H7 (cell line): ENCODE measurements at regions not wholly inside any gene's neighbourhood (a gene's known extent, or its start where the extent isn't known, plus 50 kb on each side); places are given as distances from the start of the nearest gene placed in this dataset.

Source experiments
- DNase-seq: peaks from one replicate; pipeline ENCODE4 v3.0.0; 2012
- H3K27me3 ChIP-seq: 2 replicates; pipeline ENCODE4 v1.6.0; 2011; ENCODE audit warnings: mild to moderate bottlenecking, low read length; ENCODE audit not compliant: control insufficient read depth, insufficient read depth
- H3K36me3 ChIP-seq: replicated peaks from 2 replicates; pipeline ENCODE4 v1.5.1; 2011; ENCODE audit warnings: low read length; ENCODE audit not compliant: control insufficient read depth, insufficient read depth
- H3K4me3 ChIP-seq: 2 replicates; pipeline ENCODE4 v1.5.1; 2011; ENCODE audit warnings: low read depth, mild to moderate bottlenecking, control low read depth, low read length, moderate library complexity; ENCODE audit not compliant: insufficient read depth

GRCh38 chr15:62957130-62957529 is 85.4 kb upstream of the TPM1 start:
- Histone ChIP-seq H3K27me3 (no peaks in the 10 kb centered on the region), H3K36me3 (no peaks in the 10 kb centered on the region), H3K4me3 (no peak overlapping the region)
- no peak for DNase-seq

- no peak overlapping the region for H3K4me3 ChIP-seq
- no peaks in the 10 kb centered on the region for H3K36me3 ChIP-seq
- no peaks in the 10 kb centered on the region for H3K27me3 ChIP-seq
- no peak for DNase-seq
Observed at GRCh38 chr15:62958528-62959363, 83.8 kb upstream of the TPM1 start.

- no peak overlapping the region for H3K4me3 ChIP-seq
- no peak for DNase-seq
- no peaks in the 10 kb centered on the region for H3K36me3 ChIP-seq
- no peaks in the 10 kb centered on the region for H3K27me3 ChIP-seq
Observed at GRCh38 chr15:62961134-62961533, 81.4 kb upstream of the TPM1 start.

- no peak overlapping the region for H3K4me3 ChIP-seq
- no peaks in the 10 kb centered on the region for H3K36me3 ChIP-seq
- no peak for DNase-seq
- no peaks in the 10 kb centered on the region for H3K27me3 ChIP-seq
Observed at GRCh38 chr15:62962101-62962995, 80.2 kb upstream of the TPM1 start.

- H3K27me3 ChIP-seq = no peaks in the 10 kb centered on the region
- no peak for DNase-seq
- H3K4me3 ChIP-seq = no peak overlapping the region
- H3K36me3 ChIP-seq = no peaks in the 10 kb centered on the region
Observed at GRCh38 chr15:62964251-62964650, 78.3 kb upstream of the TPM1 start.

GRCh38 chr15:62966294-62967078 is 76.1 kb upstream of the TPM1 start:
- H3K4me3 ChIP-seq = no peak overlapping the region
- H3K36me3 ChIP-seq = no peaks in the 10 kb centered on the region
- no peak for DNase-seq
- H3K27me3 ChIP-seq = no peaks in the 10 kb centered on the region

GRCh38 chr15:62968699-62969098 is 73.8 kb upstream of the TPM1 start:
- Histone ChIP-seq H3K4me3 (no peak overlapping the region), H3K36me3 (no peaks in the 10 kb centered on the region), H3K27me3 (no peaks in the 10 kb centered on the region)
- no peak for DNase-seq

- Histone ChIP-seq H3K27me3 (no peaks in the 10 kb centered on the region), H3K4me3 (no peak overlapping the region), H3K36me3 (no peaks in the 10 kb centered on the region)
- no peak for DNase-seq
Observed at GRCh38 chr15:62969442-62970089, 73.0 kb upstream of the TPM1 start.

GRCh38 chr15:62972814-62973213 is 69.7 kb upstream of the TPM1 start:
- Histone ChIP-seq H3K36me3 (no peaks in the 10 kb centered on the region), H3K4me3 (no peak overlapping the region), H3K27me3 (no peaks in the 10 kb centered on the region)
- DNase-seq = no peak

GRCh38 chr15:62975515-62975914 is 67.0 kb upstream of the TPM1 start:
- no peak for DNase-seq
- no peaks in the 10 kb centered on the region for H3K27me3 ChIP-seq
- H3K36me3 ChIP-seq = no peaks in the 10 kb centered on the region
- no peak overlapping the region for H3K4me3 ChIP-seq

GRCh38 chr15:62976301-62976881 is 66.2 kb upstream of the TPM1 start:
- Histone ChIP-seq H3K4me3 (no peak overlapping the region), H3K36me3 (no peaks in the 10 kb centered on the region), H3K27me3 (no peaks in the 10 kb centered on the region)
- no peak for DNase-seq

- Histone ChIP-seq H3K36me3 (no peaks in the 10 kb centered on the region), H3K4me3 (no peak overlapping the region), H3K27me3 (no peaks in the 10 kb centered on the region)
- DNase-seq = no peak
Observed at GRCh38 chr15:62977952-62978811, 64.4 kb upstream of the TPM1 start.

- no peak for DNase-seq
- no peak overlapping the region for H3K4me3 ChIP-seq
- H3K36me3 ChIP-seq = no peaks in the 10 kb centered on the region
- H3K27me3 ChIP-seq = no peaks in the 10 kb centered on the region
Observed at GRCh38 chr15:62979252-62979651, 63.3 kb upstream of the TPM1 start.
